GM19372 (cell line): ENCODE measurements at regions not wholly inside any gene's neighbourhood (a gene's known extent, or its start where the extent isn't known, plus 50 kb on each side); places are given as distances from the start of the nearest gene placed in this dataset.
"Not testable (repeated sequence)": the region's sequence is repeated elsewhere in the genome, so short reads cannot be mapped to it uniquely, and the experiment has no call there.

Source experiments
- ATAC-seq: cut with Tn5 transposase; IDR thresholded peaks from one replicate; pipeline ENCODE4 v1.9.1; 2021; ENCODE audit warnings: mild to moderate bottlenecking, low read depth, moderate library complexity; ENCODE audit not compliant: unreplicated experiment

DNA sequence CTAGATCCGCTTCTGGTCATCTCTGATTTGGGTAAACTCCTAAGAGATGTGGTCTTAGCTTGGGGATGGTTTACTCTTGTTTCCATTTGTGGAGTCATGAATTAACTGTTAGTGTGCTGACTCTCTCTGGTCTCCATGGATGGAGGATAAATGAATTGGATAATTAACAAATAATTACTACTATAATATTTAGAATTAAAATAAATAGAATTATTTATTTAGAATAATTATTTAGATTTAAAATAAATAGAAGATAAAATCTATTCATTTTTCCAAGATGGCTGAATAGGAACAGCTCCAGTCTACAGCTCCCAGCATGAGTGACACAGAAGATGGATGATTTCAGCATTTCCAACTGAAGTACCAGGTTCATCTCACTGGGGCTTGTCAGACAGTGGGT is 1587.4 kb upstream of the AGA start:
- ATAC-seq: no peak

GRCh38 chr4:179040259-179040658 is 1598.0 kb upstream of the AGA start:
- no peak for ATAC-seq

- ATAC-seq: no peak
Observed at GRCh38 chr4:179048839-179049453, 1606.7 kb upstream of the AGA start.

DNA sequence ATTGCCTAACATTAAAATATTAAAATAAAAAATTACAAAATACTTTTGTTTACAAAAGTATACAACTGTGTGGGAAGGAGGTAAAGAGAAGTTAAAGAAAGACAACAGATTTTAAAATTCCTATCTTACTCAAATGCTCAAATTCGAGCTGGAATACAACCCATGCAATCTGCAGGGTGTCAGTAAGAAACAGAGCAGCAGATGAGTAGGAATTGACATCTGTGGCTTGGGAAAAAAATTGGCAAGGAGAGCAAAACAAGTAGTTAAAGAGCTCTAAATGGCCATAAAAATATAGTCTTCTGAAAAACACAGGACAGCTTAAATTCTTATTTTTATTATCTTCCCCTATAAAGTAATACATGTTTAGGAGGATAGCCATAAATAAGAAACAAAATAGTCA is 1609.0 kb upstream of the AGA start:
- ATAC-seq: no peak

GRCh38 chr4:179059396-179059795 is 1617.2 kb upstream of the AGA start:
- ATAC-seq: no peak

DNA sequence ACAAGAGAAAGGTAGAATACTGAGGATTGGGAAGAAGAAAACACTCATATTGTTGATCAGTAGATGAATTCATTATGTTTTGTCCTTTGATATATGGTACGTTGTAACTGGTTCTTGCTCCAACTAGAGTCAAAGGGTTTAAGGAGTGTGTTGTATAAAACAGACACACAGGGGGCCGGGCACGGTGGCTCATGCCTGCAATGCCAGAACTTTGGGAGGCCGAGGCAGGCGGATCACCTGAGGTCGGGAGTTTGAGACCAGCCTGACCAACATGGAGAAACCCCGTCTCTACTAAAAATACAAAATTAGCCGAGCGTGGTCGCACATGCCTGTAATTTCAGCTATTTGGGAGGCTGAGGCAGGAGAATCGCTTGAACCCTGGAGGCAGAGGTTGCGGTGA is 1624.0 kb upstream of the AGA start:
- ATAC-seq: not testable (repeated sequence)

DNA sequence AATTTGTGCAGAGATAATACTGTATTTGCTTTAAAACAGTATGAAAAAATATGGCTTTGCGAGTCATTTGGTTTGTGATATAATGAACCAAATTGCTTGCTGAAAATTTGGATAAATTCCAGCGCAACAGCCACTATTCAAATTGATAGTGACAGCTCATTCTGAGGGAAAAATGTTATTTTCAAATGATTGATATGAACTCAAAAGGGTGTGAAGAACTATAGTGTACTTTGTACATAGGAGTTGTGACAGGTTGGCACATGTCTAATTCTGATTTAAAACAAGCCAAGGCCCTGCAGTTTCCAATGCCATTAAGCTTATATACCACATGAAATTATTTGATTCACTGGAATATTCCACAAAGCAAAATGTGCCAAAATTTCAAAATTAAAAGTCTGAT is 1628.9 kb upstream of the AGA start:
- no peak for ATAC-seq

- ATAC-seq: no peak
Observed at GRCh38 chr4:179076865-179077264, 1634.6 kb upstream of the AGA start.

DNA sequence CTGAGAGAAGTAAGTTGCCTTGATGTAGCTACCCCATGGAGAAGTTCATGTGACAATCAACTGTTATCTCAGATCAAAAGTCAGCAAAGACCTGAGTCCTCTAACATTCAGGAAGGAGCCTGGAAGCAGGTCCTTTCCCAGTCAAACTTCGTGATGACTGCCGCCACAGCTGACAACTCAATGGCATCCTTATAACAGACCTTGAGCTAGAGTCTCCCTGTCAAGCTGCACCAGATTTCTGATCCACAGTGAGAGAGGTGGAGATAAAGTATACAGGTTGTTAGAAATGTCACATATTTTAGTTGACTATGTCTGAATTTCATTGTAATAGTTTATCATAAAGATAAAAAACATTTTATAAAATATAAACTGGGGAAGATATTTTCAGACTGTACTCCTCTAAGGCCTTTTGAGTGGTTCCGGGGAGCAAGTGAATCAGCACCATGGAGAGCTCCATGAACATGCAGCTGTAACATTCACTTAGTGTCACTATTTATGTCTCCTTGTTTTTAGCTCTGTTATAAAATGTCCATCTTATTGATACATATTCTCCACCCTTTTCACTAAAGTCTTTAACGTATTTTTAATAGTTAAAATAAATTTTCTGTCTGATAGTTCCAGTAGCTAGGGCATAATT is 1653.5 kb upstream of the AGA start:
- ATAC-seq: no peak

GRCh38 chr4:179097741-179098140 is 1655.5 kb upstream of the AGA start:
- no peak for ATAC-seq

GRCh38 chr4:179110356-179110755 is 1668.1 kb upstream of the AGA start:
- ATAC-seq: no peak

GRCh38 chr4:179110816-179111215 is 1668.6 kb upstream of the AGA start:
- no peak for ATAC-seq

DNA sequence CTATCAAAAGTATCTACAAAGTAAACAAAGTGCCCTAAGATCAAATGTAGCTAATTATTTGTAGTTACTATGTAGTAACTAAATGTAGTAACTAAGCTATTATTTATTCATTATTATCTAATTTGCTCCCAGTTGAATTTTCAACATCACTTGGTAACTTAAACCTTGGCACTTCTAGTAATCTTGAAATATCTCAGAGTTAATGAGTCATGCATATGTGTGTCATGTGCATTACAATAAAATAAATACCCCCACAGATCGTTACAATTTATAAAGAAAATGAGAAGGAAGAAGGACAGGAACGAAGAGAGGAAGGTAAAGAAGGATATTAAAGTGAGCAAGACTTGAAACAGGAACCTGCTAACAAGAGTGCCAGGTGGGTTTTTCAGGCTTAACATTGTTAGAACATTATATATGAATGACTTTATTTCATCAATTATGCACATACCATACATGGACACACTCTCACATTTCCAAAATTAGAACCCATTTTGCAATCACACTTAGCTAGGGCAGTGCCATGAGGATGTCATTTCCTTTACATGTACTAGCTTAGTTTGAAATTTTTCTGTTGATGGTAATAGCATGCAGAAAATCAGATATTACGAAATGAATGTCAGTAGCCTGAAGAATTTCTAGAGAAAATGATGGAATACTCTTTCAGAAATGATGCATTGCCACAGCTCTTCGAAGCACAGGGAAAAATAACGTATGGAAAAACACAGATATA is 1670.4 kb upstream of the AGA start:
- ATAC-seq: no peak

DNA sequence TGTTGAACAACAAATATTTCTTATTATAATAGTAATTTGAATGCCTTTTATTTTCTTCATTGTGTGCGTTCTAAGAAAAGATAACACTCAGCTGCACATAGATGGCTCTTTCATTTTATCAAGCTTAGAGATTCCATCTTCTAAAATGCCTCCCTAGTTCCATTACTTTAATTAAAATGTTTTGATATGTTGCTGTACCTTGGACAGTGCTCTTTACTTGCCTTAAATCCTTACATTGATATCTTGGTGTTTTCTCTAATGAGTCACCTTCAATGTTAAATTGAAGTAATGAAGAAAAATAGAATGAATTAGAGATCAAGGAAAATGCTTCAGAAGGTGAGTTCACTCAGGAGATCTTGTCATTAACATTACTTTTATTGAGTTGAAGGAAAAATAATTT is 1672.4 kb upstream of the AGA start:
- no peak for ATAC-seq

GRCh38 chr4:179116011-179116410 is 1673.8 kb upstream of the AGA start:
- ATAC-seq: no peak

DNA sequence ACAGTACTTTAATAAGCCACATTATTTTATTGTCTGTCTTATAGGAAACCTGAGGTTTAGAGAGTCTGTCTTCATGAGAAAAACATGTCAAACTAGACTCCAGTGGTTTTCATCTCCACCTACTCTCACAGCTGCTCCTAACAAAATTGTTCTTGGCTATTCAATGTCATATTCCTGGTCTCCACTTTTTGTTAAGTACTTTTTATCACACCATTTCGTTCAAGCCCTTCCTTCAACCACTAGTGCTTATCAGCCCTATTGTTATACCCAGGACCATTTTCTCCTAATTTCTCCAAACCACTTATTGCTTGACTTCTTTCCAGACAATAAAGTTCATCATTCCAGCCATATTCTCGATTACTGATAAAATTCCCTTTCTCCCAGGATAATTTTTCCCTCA is 1674.3 kb upstream of the AGA start:
- ATAC-seq: no peak

DNA sequence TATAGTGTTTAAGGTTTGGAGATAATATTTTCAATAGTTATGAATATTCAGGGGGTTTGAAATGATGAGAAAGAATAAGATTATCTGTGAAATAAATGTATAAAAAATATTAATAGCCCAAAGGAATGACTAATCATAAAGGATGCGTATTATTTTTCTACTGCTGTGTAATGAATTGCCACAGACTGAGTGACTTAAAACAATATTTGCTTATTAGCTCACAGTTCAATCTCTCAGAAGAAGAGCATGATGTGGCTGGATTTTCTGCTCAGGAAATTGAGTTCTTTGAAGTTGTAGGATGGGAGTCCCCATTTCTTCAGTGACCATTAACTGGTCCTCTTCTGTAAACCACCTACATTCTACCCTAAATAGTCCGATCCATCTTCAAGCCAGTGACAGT is 1680.8 kb upstream of the AGA start:
- no peak for ATAC-seq

DNA sequence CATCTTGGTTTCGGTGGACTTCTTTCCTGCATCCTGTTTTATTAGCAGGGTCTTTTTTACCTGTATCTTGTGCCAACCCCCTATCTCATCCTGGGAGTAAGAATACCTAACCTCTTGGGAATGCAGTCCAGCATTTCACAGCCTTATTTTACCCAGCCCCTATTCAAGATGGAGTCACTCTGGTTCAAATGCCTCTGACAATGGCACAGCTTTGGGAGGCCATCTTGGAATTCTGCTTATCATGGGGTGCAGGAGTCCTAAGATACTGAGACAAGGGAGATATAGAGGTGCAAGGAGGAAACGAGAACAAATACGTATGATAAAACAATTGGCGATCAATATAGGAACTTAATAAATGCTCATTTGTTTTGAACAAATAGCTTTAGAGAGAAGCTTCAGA is 1682.2 kb upstream of the AGA start:
- no peak for ATAC-seq

- no peak for ATAC-seq
Observed at GRCh38 chr4:179124957-179125356, 1682.7 kb upstream of the AGA start.

DNA sequence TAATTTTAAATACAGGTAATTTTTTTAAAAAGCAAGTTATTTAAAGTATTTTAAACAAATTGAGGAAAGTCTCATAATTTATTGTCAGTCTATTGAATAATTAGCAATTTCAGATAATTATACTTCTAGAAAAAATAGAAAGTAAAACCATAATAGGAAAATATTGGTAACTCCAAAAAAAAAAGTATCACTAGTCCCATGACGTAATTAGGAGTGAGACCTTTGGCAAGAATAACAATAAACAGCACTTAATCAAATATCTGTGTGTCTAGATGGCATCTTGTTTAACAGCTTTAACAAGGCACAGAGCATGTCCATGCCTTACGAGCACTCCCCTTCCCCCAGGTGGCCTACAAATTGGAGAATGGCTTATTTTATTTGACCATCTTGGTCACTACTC is 1683.6 kb upstream of the AGA start:
- ATAC-seq: no peak

DNA sequence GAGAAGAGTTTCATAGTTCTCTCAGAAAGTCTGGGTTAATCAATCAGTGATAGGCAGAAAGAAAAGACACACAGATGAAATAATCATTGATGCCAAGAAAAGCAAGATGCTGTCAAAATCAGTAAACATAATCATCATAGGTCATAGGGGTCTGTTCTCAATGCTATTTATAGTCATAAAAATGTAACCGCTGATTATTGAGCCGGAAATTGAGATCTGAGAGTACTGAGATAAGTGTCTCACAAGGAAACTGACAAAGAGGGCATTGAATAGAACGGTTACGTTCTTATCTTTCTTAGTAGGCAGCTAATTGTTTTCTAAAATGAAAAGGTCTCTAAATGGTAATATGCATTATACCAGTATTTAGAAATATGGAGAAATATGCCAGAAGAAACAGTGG is 1686.1 kb upstream of the AGA start:
- no peak for ATAC-seq

GRCh38 chr4:179130122-179130714 is 1688.0 kb upstream of the AGA start:
- ATAC-seq: no peak
